BJ (cell line): ENCODE measurements at regions not wholly inside any gene's neighbourhood (a gene's known extent, or its start where the extent isn't known, plus 50 kb on each side); places are given as distances from the start of the nearest gene placed in this dataset.
"Not testable (repeated sequence)": the region's sequence is repeated elsewhere in the genome, so short reads cannot be mapped to it uniquely, and the experiment has no call there.

ENCODE experiments used
- CTCF ChIA-PET: fragments of 350-600 bp; formaldehyde crosslinking; extraction: SDS; loops from one replicate; lab custom pipeline; 2021; ENCODE audit warnings: antibody characterized with exemption, inconsistent platforms; lab: Yijun Ruan, JAX
- POLR2A ChIA-PET: fragments of 300-600 bp; sonication (Branson Sonifier 250); formaldehyde crosslinking; extraction: SDS; loops from one replicate; lab custom pipeline; 2021; ENCODE audit warnings: antibody characterized with exemption; lab: Charles Lee
- DNase-seq: peaks from one replicate; pipeline ENCODE4 v3.0.0-alpha.2; 2011; ENCODE audit warnings: low read depth
- H3K27me3 ChIP-seq: 2 replicates; pipeline ENCODE4 v1.6.0; 2011; ENCODE audit warnings: low read length; ENCODE audit not compliant: control insufficient read depth, insufficient read depth
- H3K36me3 ChIP-seq: 2 replicates; pipeline ENCODE4 v1.5.1; 2011; ENCODE audit warnings: low read length; ENCODE audit not compliant: control insufficient read depth, insufficient read depth
- H3K4me3 ChIP-seq: 2 replicates; pipeline ENCODE4 v1.5.1; 2011; ENCODE audit warnings: low read depth, mild to moderate bottlenecking, control low read depth, low read length
- CTCF ChIP-seq: IDR thresholded peaks from 2 replicates; pipeline ENCODE4 v1.5.1; 2011; ENCODE audit warnings: low read depth, mild to moderate bottlenecking, control low read depth, inconsistent platforms, low read length, moderate library complexity; ENCODE audit not compliant: insufficient read depth

GRCh38 chr10:35819011-35819410 is 176.9 kb upstream of the FZD8 start:
- no peak for DNase-seq
- ChIA-PET POLR2A (no interaction called here), CTCF (no interaction called here)
- Histone ChIP-seq H3K36me3 (no peaks in the 10 kb centered on the region), H3K4me3 (no peak overlapping the region), H3K27me3 (no peaks in the 10 kb centered on the region; the same call in 1 of the 2 replicates)
- no peak for TF ChIP-seq CTCF

DNA sequence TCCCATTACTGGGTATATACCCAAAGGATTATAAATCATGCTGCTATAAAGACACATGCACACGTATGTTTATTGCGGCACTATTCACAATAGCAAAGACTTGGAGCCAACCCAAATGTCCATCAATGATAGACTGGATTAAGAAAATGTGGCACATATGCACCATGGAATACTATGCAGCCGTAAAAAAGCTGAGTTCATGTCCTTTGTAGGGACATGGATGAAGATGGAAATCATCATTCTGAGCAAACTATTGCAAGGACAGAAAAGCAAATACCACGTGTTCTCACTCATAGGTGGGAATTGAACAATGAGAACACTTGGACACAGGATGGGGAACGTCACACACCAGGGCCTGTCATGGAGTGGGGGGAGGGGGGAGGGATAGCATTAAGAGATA is 175.0 kb upstream of the FZD8 start:
- H3K4me3 ChIP-seq, H3K27me3 ChIP-seq, CTCF ChIA-PET, DNase-seq, H3K36me3 ChIP-seq, POLR2A ChIA-PET: not testable (repeated sequence)

- Histone ChIP-seq H3K27me3 (peaks cover 1% of the 10 kb centered on the region; the same call in 1 of the 2 replicates), H3K4me3 (no peak overlapping the region), H3K36me3 (no peaks in the 10 kb centered on the region)
- no peak for DNase-seq
- ChIA-PET CTCF (no interaction called here), POLR2A (no interaction called here)
- TF ChIP-seq CTCF = no peak
These were observed 171.1 kb upstream of the FZD8 start for GRCh38 chr10:35813219-35813618.

GRCh38 chr10:35808344-35808743 is 166.2 kb upstream of the FZD8 start:
- peaks cover 1% of the 10 kb centered on the region; the same call in 1 of the 2 replicates for H3K27me3 ChIP-seq
- ChIA-PET POLR2A (no interaction called here), CTCF (no interaction called here)
- no peak for TF ChIP-seq CTCF
- no peaks in the 10 kb centered on the region for H3K36me3 ChIP-seq
- no peak overlapping the region for H3K4me3 ChIP-seq
- no peak for DNase-seq

GRCh38 chr10:35803046-35803445 is 160.9 kb upstream of the FZD8 start:
- TF ChIP-seq CTCF = no peak
- Histone ChIP-seq H3K27me3 (peaks cover 2% of the 10 kb centered on the region; the same call in 1 of the 2 replicates), H3K4me3 (no peak overlapping the region), H3K36me3 (no peaks in the 10 kb centered on the region)
- POLR2A ChIA-PET = no interaction called here
- DNase-seq = no peak
- CTCF ChIA-PET = no interaction called here

DNA sequence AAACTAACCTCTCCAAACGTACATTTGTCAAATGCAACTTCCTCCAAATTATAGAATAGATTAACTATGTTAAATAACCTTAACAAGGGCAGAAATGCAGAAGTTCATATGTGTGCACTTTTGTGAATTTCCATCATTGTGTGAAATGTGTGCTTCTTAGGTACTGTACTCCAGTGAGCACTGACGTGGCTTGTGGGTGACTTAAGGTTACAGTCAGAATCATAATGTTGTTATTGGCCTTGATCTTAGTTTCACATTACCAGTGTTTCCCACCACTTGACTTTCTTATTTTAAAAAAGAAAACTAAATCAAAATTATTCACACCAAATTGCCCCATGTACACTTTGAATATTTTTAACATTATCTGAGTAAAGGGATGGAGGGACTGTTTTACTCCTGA is 155.1 kb upstream of the FZD8 start:
- peaks cover 2% of the 10 kb centered on the region; the same call in 1 of the 2 replicates for H3K27me3 ChIP-seq
- H3K4me3 ChIP-seq = no peak overlapping the region
- H3K36me3 ChIP-seq = no peaks in the 10 kb centered on the region
- POLR2A ChIA-PET = no interaction called here
- CTCF ChIA-PET = interaction anchor here (0.9 to 1.3 kb wide), 3 partner anchors 13 to 119 kb away, joined by 3 read pairs; no protein-coding TSS in a partner anchor
- no peak for TF ChIP-seq CTCF
- no peak for DNase-seq
